Islet precursor cell (in vitro differentiated cells): ENCODE measurements at regions not wholly inside any gene's neighbourhood (a gene's known extent, or its start where the extent isn't known, plus 50 kb on each side); places are given as distances from the start of the nearest gene placed in this dataset.
"Not testable (repeated sequence)": the region's sequence is repeated elsewhere in the genome, so short reads cannot be mapped to it uniquely, and the experiment has no call there.

Experiments used
- DNase-seq: peaks from one replicate; pipeline ENCODE4 v3.0.0-alpha.2; 2018

- no peak for DNase-seq
Observed at GRCh38 chr12:72168851-72169250, 103.3 kb upstream of the TRHDE start.

- no peak for DNase-seq
Observed at GRCh38 chr12:72173974-72174373, 98.2 kb upstream of the TRHDE start.

- no peak for DNase-seq
Observed at GRCh38 chr12:72178244-72178643, 93.9 kb upstream of the TRHDE start.

- DNase-seq: no peak
Observed at GRCh38 chr12:72178871-72179270, 93.3 kb upstream of the TRHDE start.

- DNase-seq: no peak
Observed at GRCh38 chr12:72179841-72180240, 92.3 kb upstream of the TRHDE start.

- not testable (repeated sequence) for DNase-seq
Observed at GRCh38 chr12:72184971-72185533, 87.1 kb upstream of the TRHDE start.

GRCh38 chr12:72189266-72189665 is 82.9 kb upstream of the TRHDE start:
- no peak for DNase-seq

GRCh38 chr12:72191761-72192160 is 80.4 kb upstream of the TRHDE start:
- no peak for DNase-seq

- DNase-seq: no peak
Observed at GRCh38 chr12:72197790-72198189, 74.4 kb upstream of the TRHDE start.

GRCh38 chr12:72201457-72201856 is 70.7 kb upstream of the TRHDE start:
- no peak for DNase-seq

- no peak for DNase-seq
Observed at GRCh38 chr12:72203764-72204335, 68.3 kb upstream of the TRHDE start.

- no peak for DNase-seq
Observed at GRCh38 chr12:72207079-72207478, 65.1 kb upstream of the TRHDE start.

GRCh38 chr12:72207486-72208409 is 64.4 kb upstream of the TRHDE start:
- no peak for DNase-seq

GRCh38 chr12:72209086-72209485 is 63.1 kb upstream of the TRHDE start:
- DNase-seq: no peak

GRCh38 chr12:72214163-72214562 is 58.0 kb upstream of the TRHDE start:
- DNase-seq: no peak

GRCh38 chr12:72215287-72215686 is 56.9 kb upstream of the TRHDE start:
- DNase-seq: not testable (repeated sequence)

GRCh38 chr12:72219937-72220336 is 52.2 kb upstream of the TRHDE start:
- no peak for DNase-seq
